Mesenchymal stem cell (in vitro differentiated cells and primary cell): ENCODE measurements at regions not wholly inside any gene's neighbourhood (a gene's known extent, or its start where the extent isn't known, plus 50 kb on each side); places are given as distances from the start of the nearest gene placed in this dataset.

Experiments used
- DNase-seq: peaks from one replicate; pipeline ENCODE4 v3.0.0-alpha.2; 2013
- H2AFZ ChIP-seq: one replicate; pipeline ENCODE4 v1.6.1; 2013; ENCODE audit warnings: low read depth, mild to moderate bottlenecking, control low read depth, inconsistent platforms, low read length, moderate library complexity
- H2AK5ac ChIP-seq: 2 replicates; pipeline ENCODE4 v1.6.1; 2013; ENCODE audit warnings: low read length, moderate library complexity, mild to moderate bottlenecking, inconsistent platforms; ENCODE audit not compliant: severe bottlenecking
- H2BK120ac ChIP-seq: one replicate; pipeline ENCODE4 v1.6.1; 2013; ENCODE audit warnings: low read depth, mild to moderate bottlenecking, inconsistent platforms, low read length, moderate library complexity
- H2BK12ac ChIP-seq, 2 experiments: one replicate each; pipeline ENCODE4 v1.6.1; 2013; ENCODE audit warnings: inconsistent platforms in 2 of 2, low read length in 2 of 2, mild to moderate bottlenecking in 2 of 2, moderate library complexity in 2 of 2, control low read depth in 1 of 2
- H2BK15ac ChIP-seq: one replicate; pipeline ENCODE4 v1.6.1; 2013; ENCODE audit warnings: mild to moderate bottlenecking, low read depth, inconsistent platforms; ENCODE audit not compliant: poor library complexity, severe bottlenecking
- H2BK5ac ChIP-seq: 2 replicates; pipeline ENCODE4 v1.6.1; 2013; ENCODE audit warnings: low read depth, mild to moderate bottlenecking, low read length, control low read depth, inconsistent platforms; ENCODE audit not compliant: poor library complexity, severe bottlenecking
- H3K14ac ChIP-seq, 2 experiments: one replicate each; pipeline ENCODE4 v1.6.1; 2013; ENCODE audit warnings: inconsistent platforms in 2 of 2, low read length in 2 of 2, control low read depth in 1 of 2, mild to moderate bottlenecking in 1 of 2, moderate library complexity in 1 of 2
- H3K18ac ChIP-seq, 2 experiments: one replicate each; pipeline ENCODE4 v1.6.1; 2013; ENCODE audit warnings: inconsistent platforms in 2 of 2, low read length in 2 of 2, control low read depth in 1 of 2, low read depth in 1 of 2, mild to moderate bottlenecking in 1 of 2
- H3K23ac ChIP-seq, 2 experiments: one replicate each; pipeline ENCODE4 v1.6.1; 2013; ENCODE audit warnings: inconsistent platforms in 2 of 2, low read length in 2 of 2, mild to moderate bottlenecking in 2 of 2, moderate library complexity in 2 of 2, control low read depth in 1 of 2
- H3K27ac ChIP-seq: 2 replicates; pipeline ENCODE4 v1.5.1; 2013; ENCODE audit warnings: mild to moderate bottlenecking, moderate library complexity, low read length, control low read depth, inconsistent platforms; ENCODE audit not compliant: poor library complexity, severe bottlenecking
- H3K27me3 ChIP-seq, 2 experiments: 2 replicates each; pipeline versions ENCODE4 v1.6.1 to v1.7.0; 2013; ENCODE audit warnings: low read length in 2 of 2, mild to moderate bottlenecking in 2 of 2, moderate library complexity in 2 of 2, control low read depth in 1 of 2, inconsistent platforms in 1 of 2; ENCODE audit not compliant: control insufficient read depth in 1 of 2, insufficient read depth in 1 of 2
- H3K36me3 ChIP-seq, 2 experiments: 2 replicates each; pipeline versions ENCODE4 v1.6.1 to v1.7.0; 2013; ENCODE audit warnings: low read length in 2 of 2, control low read depth in 1 of 2, inconsistent platforms in 1 of 2, low read depth in 1 of 2, mild to moderate bottlenecking in 1 of 2; ENCODE audit not compliant: insufficient read depth in 2 of 2, control insufficient read depth in 1 of 2
- H3K4ac ChIP-seq, 2 experiments: one replicate each; pipeline ENCODE4 v1.6.1; 2013; ENCODE audit warnings: inconsistent platforms in 2 of 2, low read length in 2 of 2, mild to moderate bottlenecking in 2 of 2, moderate library complexity in 2 of 2, control low read depth in 1 of 2, low read depth in 1 of 2
- H3K4me1 ChIP-seq: 2 replicates; pipeline ENCODE4 v1.6.1; 2013; ENCODE audit warnings: low read depth, low read length, control low read depth; ENCODE audit not compliant: control insufficient read depth, insufficient read depth
- H3K4me2 ChIP-seq: 2 replicates; pipeline ENCODE4 v1.6.1; 2013; ENCODE audit warnings: low read length, mild to moderate bottlenecking, inconsistent platforms; ENCODE audit not compliant: poor library complexity, severe bottlenecking
- H3K4me3 ChIP-seq, 2 experiments: 2 replicates each; pipeline versions ENCODE4 v1.5.1 to v1.7.0; 2013; ENCODE audit warnings: low read length in 2 of 2, mild to moderate bottlenecking in 2 of 2, control low read depth in 1 of 2, low read depth in 1 of 2; ENCODE audit not compliant: insufficient read depth in 1 of 2
- H3K79me1 ChIP-seq: replicated peaks from 2 replicates; pipeline ENCODE4 v1.6.1; 2013; ENCODE audit warnings: mild to moderate bottlenecking, control low read depth, low read length, inconsistent platforms; ENCODE audit not compliant: poor library complexity, severe bottlenecking
- H3K9ac ChIP-seq: 2 replicates; pipeline ENCODE4 v1.7.0; 2013; ENCODE audit warnings: mild to moderate bottlenecking, low read length, moderate library complexity
- H3K9me3 ChIP-seq: 2 replicates; pipeline ENCODE4 v1.7.0; 2013; ENCODE audit warnings: mild to moderate bottlenecking, low read length; ENCODE audit not compliant: control insufficient read depth
- H4K8ac ChIP-seq: one replicate; pipeline ENCODE4 v1.6.1; 2013; ENCODE audit warnings: inconsistent platforms, mild to moderate bottlenecking, low read length, moderate library complexity
- H4K91ac ChIP-seq: one replicate; pipeline ENCODE4 v1.6.1; 2013; ENCODE audit warnings: mild to moderate bottlenecking, low read length, inconsistent platforms
- WGBS: methylation state at CpG from one replicate; pipeline ENCODE4 v1.1.7; 2013; ENCODE audit warnings: mixed read lengths; 5-methylcytosine and 5-hydroxymethylcytosine counted together

DNA sequence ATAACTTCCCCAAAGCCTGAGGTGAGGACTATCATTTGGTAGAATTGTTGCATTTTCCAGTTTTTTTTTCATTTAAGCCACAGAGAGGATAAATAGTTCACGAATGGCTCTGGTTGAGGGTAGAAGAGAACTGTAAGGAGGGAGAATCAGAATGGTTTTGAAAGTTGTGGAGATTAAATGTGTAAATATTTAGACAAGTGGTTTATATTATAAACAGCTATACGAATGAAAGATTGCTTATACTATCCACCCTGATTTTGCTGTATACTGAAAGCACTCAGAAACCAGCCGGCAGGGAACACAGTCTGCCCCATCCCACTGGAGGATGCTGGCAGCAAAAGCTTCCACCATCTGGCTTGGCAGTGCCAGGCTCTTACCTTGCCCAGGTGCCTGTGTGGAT lies 341.1 kb downstream of the RAPGEF2 start:
- Histone ChIP-seq H4K8ac (no peak overlapping the region), H3K18ac (peak overlapping the region in 1 of 2 experiments; percentile 76), H3K14ac (no peak overlapping the region), H3K23ac (no peak overlapping the region), H3K27me3 (no peaks in the 10 kb centered on the region), H2BK15ac (no peak overlapping the region), H3K9ac (no peak overlapping the region), H3K4me3 (no peak overlapping the region), H2BK120ac (no peak overlapping the region), H4K91ac (no peak overlapping the region), H3K4me2 (no peak overlapping the region), H3K9me3 (no peaks in the 10 kb centered on the region), H2BK5ac (no peak overlapping the region), H3K79me1 (no peaks in the 10 kb centered on the region), H3K4me1 (peaks cover 2% of the 10 kb centered on the region), H3K4ac (no peak overlapping the region), H3K27ac (no peak overlapping the region), H2AK5ac (peak overlapping the region; percentile 85), H2AFZ (no peak overlapping the region), H2BK12ac (peak overlapping the region in 1 of 2 experiments; percentile 38), H3K36me3 (no peaks in the 10 kb centered on the region)
- DNase-seq: peak; percentile 68
- WGBS: 27% methylated on average over 1 of the region's 3 CpGs

DNA sequence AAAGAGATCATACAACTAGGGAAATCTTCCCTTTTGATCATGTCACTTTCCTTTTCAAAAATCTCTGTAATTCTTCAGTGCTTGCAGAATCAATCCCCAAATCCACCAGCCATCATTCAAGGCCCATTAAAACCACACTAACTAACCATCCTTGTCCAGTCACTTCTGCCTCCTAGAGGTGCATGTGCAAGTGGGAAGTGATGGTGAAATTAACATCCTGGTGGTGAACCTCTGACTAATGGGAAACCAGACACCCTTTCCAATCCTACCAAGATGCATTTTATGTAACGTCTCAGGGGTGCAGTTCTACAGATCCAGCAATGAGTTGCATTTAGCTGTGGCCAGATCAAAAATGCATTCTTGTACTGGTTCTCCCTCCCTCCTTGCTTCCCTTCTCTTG lies 341.8 kb downstream of the RAPGEF2 start:
- Histone ChIP-seq H2BK15ac (no peak overlapping the region), H2BK120ac (no peak overlapping the region), H3K9ac (no peak overlapping the region), H3K4me1 (peaks cover 2% of the 10 kb centered on the region), H3K18ac (no peak overlapping the region), H3K9me3 (no peaks in the 10 kb centered on the region), H3K27me3 (no peaks in the 10 kb centered on the region), H2BK5ac (no peak overlapping the region), H3K36me3 (no peaks in the 10 kb centered on the region), H3K4me2 (no peak overlapping the region), H4K8ac (no peak overlapping the region), H3K4ac (no peak overlapping the region), H3K4me3 (no peak overlapping the region), H3K27ac (no peak overlapping the region), H2AFZ (no peak overlapping the region), H2BK12ac (no peak overlapping the region), H3K23ac (no peak overlapping the region), H3K14ac (no peak overlapping the region), H2AK5ac (no peak overlapping the region), H4K91ac (no peak overlapping the region), H3K79me1 (no peaks in the 10 kb centered on the region)
- peak; percentile 42 for DNase-seq
- 62% methylated on average over 1 of the region's 1 CpG for WGBS

DNA sequence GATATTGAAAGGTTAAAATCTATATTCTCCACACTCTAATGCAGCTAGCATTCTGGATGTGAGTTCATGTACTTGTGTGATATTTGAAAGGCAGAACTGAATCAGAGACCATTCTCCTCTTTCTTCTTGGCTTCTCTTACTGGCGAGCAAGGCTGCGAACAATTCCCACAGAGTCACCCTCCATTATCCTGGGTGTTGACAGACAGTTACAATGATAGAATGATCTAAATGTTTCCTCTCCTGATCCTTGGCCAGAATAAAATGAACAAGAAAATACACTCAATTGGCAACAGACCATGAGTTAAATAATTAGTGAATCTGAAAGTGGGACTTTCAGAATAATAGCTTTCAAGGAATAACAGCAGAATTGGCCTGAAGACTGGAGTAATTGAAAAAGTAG lies 342.8 kb downstream of the RAPGEF2 start:
- Histone ChIP-seq H3K4me3 (no peak overlapping the region), H2BK12ac (no peak overlapping the region), H2AK5ac (no peak overlapping the region), H2AFZ (no peak overlapping the region), H3K27ac (no peak overlapping the region), H2BK5ac (no peak overlapping the region), H3K18ac (no peak overlapping the region), H3K4me1 (peaks cover 2% of the 10 kb centered on the region), H2BK15ac (no peak overlapping the region), H4K8ac (no peak overlapping the region), H3K14ac (no peak overlapping the region), H3K4ac (no peak overlapping the region), H3K9me3 (no peaks in the 10 kb centered on the region), H3K9ac (no peak overlapping the region), H3K4me2 (no peak overlapping the region), H3K27me3 (no peaks in the 10 kb centered on the region), H3K79me1 (no peaks in the 10 kb centered on the region), H3K36me3 (no peaks in the 10 kb centered on the region), H4K91ac (no peak overlapping the region), H2BK120ac (no peak overlapping the region), H3K23ac (no peak overlapping the region)
- DNase-seq: no peak
- WGBS: no CpG with 5 or more reads among the region's 2 CpGs

DNA sequence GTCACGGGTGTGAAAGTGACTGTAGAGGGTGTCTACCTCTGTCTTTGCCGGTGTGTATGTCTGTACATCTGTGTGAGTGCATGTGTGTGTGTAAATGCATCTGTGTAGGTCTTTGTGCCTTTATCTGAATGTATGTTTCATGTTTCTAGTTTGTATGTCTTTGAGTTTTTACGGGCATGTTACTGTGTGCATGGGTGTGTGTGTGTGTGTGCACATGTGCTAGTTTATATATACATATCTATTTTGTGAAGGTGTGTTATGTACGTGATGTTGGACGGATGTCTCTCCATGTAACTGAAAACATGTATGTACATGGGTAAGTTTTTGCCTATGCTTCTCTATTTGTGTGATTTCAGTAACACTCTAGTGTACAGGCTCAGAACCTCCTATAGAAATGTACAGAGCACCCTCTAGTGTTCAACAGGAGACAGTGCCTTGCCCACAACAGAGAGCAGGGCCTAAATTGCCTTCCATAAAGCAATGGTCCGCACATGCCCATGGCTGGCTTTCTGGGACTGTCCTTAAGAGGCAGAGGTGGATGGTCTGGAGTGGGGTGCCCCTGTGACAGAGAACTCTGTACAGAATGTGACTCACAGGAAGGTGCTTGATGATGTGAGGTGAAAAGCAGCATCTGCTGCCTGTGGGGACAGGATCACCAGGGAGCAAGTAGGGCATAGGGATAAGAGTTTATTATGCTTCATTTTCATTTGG lies 343.5 kb downstream of the RAPGEF2 start:
- DNase-seq: peak; percentile 84
- no peak overlapping the region for H3K14ac ChIP-seq
- no peaks in the 10 kb centered on the region for H3K9me3 ChIP-seq
- peak overlapping the region; percentile 57 for H3K9ac ChIP-seq
- no peak overlapping the region for H3K4me3 ChIP-seq
- WGBS: 75% methylated on average over 4 of the region's 6 CpGs
- H3K4ac ChIP-seq: peak overlapping the region; percentile 9 to 61
- H2BK12ac ChIP-seq: peak overlapping the region; percentile 34 to 96
- no peak overlapping the region for H2BK120ac ChIP-seq
- H3K18ac ChIP-seq: peak overlapping the region in 1 of 2 experiments; percentile 24
- peak overlapping the region; percentile 16 for H4K8ac ChIP-seq
- H4K91ac ChIP-seq: no peak overlapping the region
- H2AK5ac ChIP-seq: no peak overlapping the region
- no peaks in the 10 kb centered on the region for H3K36me3 ChIP-seq
- peaks cover 2% of the 10 kb centered on the region for H3K4me1 ChIP-seq
- H3K4me2 ChIP-seq: no peak overlapping the region
- H3K79me1 ChIP-seq: no peaks in the 10 kb centered on the region
- H2BK5ac ChIP-seq: no peak overlapping the region
- H3K27me3 ChIP-seq: no peaks in the 10 kb centered on the region
- peak overlapping the region; percentile 72 for H2AFZ ChIP-seq
- no peak overlapping the region for H3K27ac ChIP-seq
- no peak overlapping the region for H2BK15ac ChIP-seq
- no peak overlapping the region for H3K23ac ChIP-seq
